GM19240 (cell line): ENCODE measurements at regions not wholly inside any gene's neighbourhood (a gene's known extent, or its start where the extent isn't known, plus 50 kb on each side); places are given as distances from the start of the nearest gene placed in this dataset.
A peak's percentile ranks its signal among the peaks of the same experiment; 100 is the strongest.
"Not testable (repeated sequence)": the region's sequence is repeated elsewhere in the genome, so short reads cannot be mapped to it uniquely, and the experiment has no call there.

Experiments used
- DNase-seq: peaks from one replicate; pipeline ENCODE4 v3.0.0; 2011; ENCODE audit warnings: low spot score; ENCODE audit not compliant: insufficient read length

GRCh38 chr21:33973268-33973667 lies 57.7 kb upstream of the ATP5PO start:
- DNase-seq, result no peak

- DNase-seq, result no peak
Observed at GRCh38 chr21:33972539-33972938, 56.9 kb upstream of the ATP5PO start.

GRCh38 chr21:33971492-33972013 lies 55.9 kb upstream of the ATP5PO start:
- DNase-seq, result no peak

- no peak for DNase-seq
Observed at GRCh38 chr21:33969581-33969980, 54.0 kb upstream of the ATP5PO start.

DNA sequence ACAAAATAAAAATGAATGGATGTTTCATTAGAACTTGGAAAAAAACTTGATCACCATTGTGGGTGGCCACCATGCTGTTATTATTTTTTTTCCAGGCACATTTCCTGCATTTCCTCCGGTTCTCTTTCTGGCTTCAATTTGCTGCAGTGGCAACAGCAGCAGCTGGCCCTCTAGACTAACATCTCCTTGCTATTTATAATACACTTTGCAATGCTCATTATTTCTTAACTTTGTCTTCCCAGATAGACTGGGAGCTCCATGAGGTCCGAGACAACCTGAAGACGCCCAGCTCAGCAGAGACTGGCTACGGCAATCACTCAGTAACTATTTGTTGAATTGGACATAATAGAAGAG lies 53.4 kb upstream of the ATP5PO start:
- no peak for DNase-seq

DNA sequence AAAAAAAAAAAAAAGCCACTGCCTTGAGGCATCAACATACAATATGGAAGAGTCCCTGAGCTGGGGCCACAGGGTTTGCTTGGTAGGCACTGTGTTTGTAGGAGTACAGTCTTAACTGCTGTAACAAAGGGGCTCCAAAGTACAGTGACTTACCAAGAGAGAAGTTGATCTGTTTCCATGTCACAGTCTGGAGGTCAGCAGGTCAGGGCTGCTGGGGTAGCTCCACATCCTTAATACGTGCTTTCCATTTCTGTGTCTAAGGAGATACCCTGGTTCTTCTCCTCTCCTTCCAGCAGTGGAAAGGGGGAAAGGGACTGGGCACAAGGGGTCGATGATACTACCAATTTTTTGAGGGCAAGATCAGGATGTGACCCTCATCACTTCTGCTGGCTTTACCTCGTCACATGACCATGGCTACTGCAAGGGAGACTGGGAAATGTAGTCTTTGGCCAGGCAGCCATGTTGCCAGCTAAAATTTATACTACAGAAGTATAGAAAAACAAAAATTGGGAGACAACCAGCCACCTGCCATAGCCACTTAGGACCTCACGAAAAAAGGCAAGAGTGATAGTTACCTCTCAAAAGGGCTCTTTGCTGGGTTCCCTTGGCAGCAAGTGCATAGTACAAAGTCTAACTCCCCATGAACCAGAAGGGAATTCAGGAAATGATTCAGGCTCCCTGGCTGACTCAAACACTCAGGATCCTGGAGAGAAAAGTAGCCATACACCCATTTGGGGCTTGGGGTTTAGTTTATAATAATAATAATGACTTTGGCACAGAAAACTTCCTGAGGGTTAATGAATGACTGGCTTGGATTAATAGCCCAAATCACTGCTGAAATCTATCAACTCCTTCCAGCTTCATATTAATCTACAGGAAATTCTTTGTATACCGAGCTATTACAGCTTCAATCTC lies 52.7 kb upstream of the ATP5PO start:
- DNase-seq, result peak; percentile 34

- DNase-seq, result no peak
Observed at GRCh38 chr21:33967086-33967571, 51.5 kb upstream of the ATP5PO start.

GRCh38 chr21:33966324-33966949 lies 50.8 kb upstream of the ATP5PO start:
- DNase-seq, result no peak

GRCh38 chr21:33965662-33966061 lies 50.1 kb upstream of the ATP5PO start:
- not testable (repeated sequence) for DNase-seq
